ENCODE measurements at regions not wholly inside any gene's neighbourhood (a gene's known extent, or its start where the extent isn't known, plus 50 kb on each side); places are given as distances from the start of the nearest gene placed in this dataset.

DNA sequence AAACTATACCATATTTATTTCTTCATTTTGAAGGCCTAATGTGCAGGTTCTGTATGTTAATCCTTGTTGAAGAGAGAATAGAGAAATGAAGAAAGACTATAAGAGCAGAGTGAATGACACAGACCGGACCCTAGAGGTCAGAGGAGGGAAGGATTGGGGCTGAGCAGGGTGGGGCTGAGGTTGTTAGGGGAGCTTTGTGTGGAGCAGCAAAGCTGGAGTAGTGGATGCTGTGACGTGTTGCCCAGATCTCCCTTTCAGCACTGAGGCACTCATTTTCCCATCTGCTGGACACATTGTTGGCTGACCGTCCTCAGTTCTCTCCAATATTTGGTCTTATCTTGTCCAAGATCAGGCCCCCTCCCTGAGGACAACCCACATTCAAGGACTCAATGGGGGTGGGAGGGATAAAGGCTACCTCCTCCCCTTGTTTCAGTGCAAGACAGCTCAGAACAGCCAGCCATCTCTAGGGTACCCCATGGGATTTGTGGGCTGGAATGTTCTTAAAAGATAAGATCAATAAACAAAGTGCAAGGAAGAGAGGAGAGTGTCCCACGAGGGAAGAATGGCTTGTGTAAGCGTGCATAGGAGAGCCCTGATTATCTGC lies 143.6 kb downstream of the TDRD15 start:
- H3K9ac ChIP-seq (ENCODE audit: insufficient read depth, low read length) = no peak overlapping the region
- no peaks in the 10 kb centered on the region for H3K79me2 ChIP-seq (ENCODE audit: control insufficient read depth, insufficient read depth, low read length)
- H3K27me3 ChIP-seq (ENCODE audit: control insufficient read depth, insufficient read depth, low read length) = no peaks in the 10 kb centered on the region
- H4K20me1 ChIP-seq (ENCODE audit: control insufficient read depth, extremely low read depth, insufficient read depth, low read length) = no peaks in the 10 kb centered on the region
- H3K36me3 ChIP-seq (ENCODE audit: control insufficient read depth, insufficient read depth, low read length) = no peaks in the 10 kb centered on the region
- no peak overlapping the region for H3K27ac ChIP-seq (ENCODE audit: insufficient read depth, low read length)
- no peak overlapping the region for H2AFZ ChIP-seq (ENCODE audit: low read length)
- no peak for TF ChIP-seq EZH2 (IDR thresholded peaks at IDR 0.05; ENCODE audit: low read length, missing control alignments)
- no peak for TF ChIP-seq CTCF (conservative IDR thresholded peaks at IDR 0.05 in 1 of 2, IDR thresholded peaks at IDR 0.05 in 1 of 2; ENCODE audit: low read depth in 1 of 2, low read length in 2 of 2)
- no peaks in the 10 kb centered on the region for H3K4me1 ChIP-seq (ENCODE audit: control insufficient read depth, extremely low read depth, insufficient read depth, low read length)
- H3K9me3 ChIP-seq (ENCODE audit: control insufficient read depth, insufficient read depth, low read depth, low read length) = no peaks in the 10 kb centered on the region
- no peak overlapping the region for H3K4me2 ChIP-seq (ENCODE audit: extremely low read depth, insufficient read depth, low read length)
- no peak overlapping the region for H3K4me3 ChIP-seq (replicated peaks in 1 of 4; ENCODE audit: control extremely low read depth in 1 of 4, insufficient read depth in 1 of 4, low read depth in 3 of 4, low read length in 4 of 4)
- DNase-seq (ENCODE audit: low read depth in 2 of 2) = no peak

DNA sequence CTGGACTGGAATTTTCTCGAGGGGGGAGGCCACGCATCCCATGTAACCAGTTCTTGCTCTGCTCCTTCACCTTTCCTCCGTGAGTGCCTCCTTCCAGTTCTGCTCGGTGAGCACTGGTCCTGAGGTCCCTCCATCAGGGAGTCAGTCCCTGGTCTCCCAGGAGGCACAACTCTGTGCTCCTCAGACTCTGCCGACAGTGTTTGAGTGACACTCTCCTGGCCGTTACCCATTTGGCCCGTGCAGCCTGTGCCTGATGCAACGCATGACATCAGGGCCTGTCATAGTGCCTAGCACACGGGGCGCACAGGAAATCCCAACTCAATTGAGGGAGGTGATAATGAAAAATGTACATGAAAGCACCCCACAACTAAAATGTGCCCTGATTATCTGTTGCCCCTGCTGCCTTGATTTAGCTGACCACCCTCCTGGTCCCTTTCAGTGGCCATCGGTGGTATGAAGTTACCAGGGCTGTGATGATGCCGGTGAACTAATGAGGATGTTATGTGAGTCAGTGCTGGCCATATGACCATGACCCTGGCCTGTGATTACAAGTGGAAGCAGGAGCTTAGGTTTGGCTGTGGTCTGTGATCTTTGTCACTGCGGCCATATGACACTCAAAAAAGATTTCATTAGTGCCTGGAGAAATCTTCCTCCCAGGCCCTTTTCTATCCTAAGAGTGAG lies 144.6 kb downstream of the TDRD15 start:
- Histone ChIP-seq H3K9ac (ENCODE audit: insufficient read depth, low read length) (no peak overlapping the region), H4K20me1 (ENCODE audit: control insufficient read depth, extremely low read depth, insufficient read depth, low read length) (no peaks in the 10 kb centered on the region), H3K36me3 (ENCODE audit: control insufficient read depth, insufficient read depth, low read length) (no peaks in the 10 kb centered on the region), H2AFZ (ENCODE audit: low read length) (no peak overlapping the region), H3K4me3 (replicated peaks in 1 of 4; ENCODE audit: control extremely low read depth in 1 of 4, insufficient read depth in 1 of 4, low read depth in 3 of 4, low read length in 4 of 4) (no peak overlapping the region), H3K27ac (ENCODE audit: insufficient read depth, low read length) (no peak overlapping the region), H3K9me3 (ENCODE audit: control insufficient read depth, insufficient read depth, low read depth, low read length) (no peaks in the 10 kb centered on the region), H3K4me1 (ENCODE audit: control insufficient read depth, extremely low read depth, insufficient read depth, low read length) (no peaks in the 10 kb centered on the region), H3K27me3 (ENCODE audit: control insufficient read depth, insufficient read depth, low read length) (no peaks in the 10 kb centered on the region), H3K4me2 (ENCODE audit: extremely low read depth, insufficient read depth, low read length) (no peak overlapping the region), H3K79me2 (ENCODE audit: control insufficient read depth, insufficient read depth, low read length) (no peaks in the 10 kb centered on the region)
- DNase-seq (ENCODE audit: low read depth in 2 of 2) = no peak
- TF ChIP-seq EZH2 (IDR thresholded peaks at IDR 0.05; ENCODE audit: low read length, missing control alignments) = no peak
- no peak for TF ChIP-seq CTCF (conservative IDR thresholded peaks at IDR 0.05 in 1 of 2, IDR thresholded peaks at IDR 0.05 in 1 of 2; ENCODE audit: low read depth in 1 of 2, low read length in 2 of 2)

DNA sequence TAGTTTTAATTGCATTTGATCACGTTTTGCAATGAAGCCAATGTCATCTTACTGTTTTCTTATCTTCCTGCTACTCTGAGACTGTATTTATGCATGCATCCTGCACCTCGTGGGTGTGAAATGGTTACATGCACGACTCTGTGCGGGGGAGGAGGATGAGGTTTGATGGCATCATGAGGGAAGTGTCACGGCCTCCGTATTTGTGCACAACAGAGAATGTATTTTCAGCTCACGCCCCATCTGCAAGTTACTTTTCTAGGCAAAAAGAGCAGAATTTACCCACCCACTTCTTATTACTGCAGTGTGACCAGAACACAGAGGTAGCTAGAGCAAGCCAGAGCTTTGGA lies 145.1 kb downstream of the TDRD15 start:
- Histone ChIP-seq H3K36me3 (ENCODE audit: control insufficient read depth, insufficient read depth, low read length) (no peaks in the 10 kb centered on the region), H3K79me2 (ENCODE audit: control insufficient read depth, insufficient read depth, low read length) (no peaks in the 10 kb centered on the region), H3K9ac (ENCODE audit: insufficient read depth, low read length) (no peak overlapping the region), H3K27ac (ENCODE audit: insufficient read depth, low read length) (no peak overlapping the region), H3K27me3 (ENCODE audit: control insufficient read depth, insufficient read depth, low read length) (no peaks in the 10 kb centered on the region), H3K4me3 (replicated peaks in 1 of 4; ENCODE audit: control extremely low read depth in 1 of 4, insufficient read depth in 1 of 4, low read depth in 3 of 4, low read length in 4 of 4) (no peak overlapping the region), H3K4me1 (ENCODE audit: control insufficient read depth, extremely low read depth, insufficient read depth, low read length) (no peaks in the 10 kb centered on the region), H2AFZ (ENCODE audit: low read length) (no peak overlapping the region), H3K9me3 (ENCODE audit: control insufficient read depth, insufficient read depth, low read depth, low read length) (no peaks in the 10 kb centered on the region), H4K20me1 (ENCODE audit: control insufficient read depth, extremely low read depth, insufficient read depth, low read length) (no peaks in the 10 kb centered on the region), H3K4me2 (ENCODE audit: extremely low read depth, insufficient read depth, low read length) (no peak overlapping the region)
- TF ChIP-seq CTCF (conservative IDR thresholded peaks at IDR 0.05 in 1 of 2, IDR thresholded peaks at IDR 0.05 in 1 of 2; ENCODE audit: low read depth in 1 of 2, low read length in 2 of 2) (no peak), EZH2 (IDR thresholded peaks at IDR 0.05; ENCODE audit: low read length, missing control alignments) (no peak)
- DNase-seq (ENCODE audit: low read depth in 2 of 2) = no peak
